GM20000 (cell line): ENCODE measurements at regions not wholly inside any gene's neighbourhood (a gene's known extent, or its start where the extent isn't known, plus 50 kb on each side); places are given as distances from the start of the nearest gene placed in this dataset.

Experiments
- DNase-seq: peaks from one replicate; pipeline ENCODE4 v3.0.0; 2012; ENCODE audit warnings: low spot score
- CTCF ChIP-seq: IDR thresholded peaks from 2 replicates; pipeline ENCODE4 v1.5.1; 2012; ENCODE audit warnings: mild to moderate bottlenecking, control low read depth; ENCODE audit errors: extremely low read depth, missing control alignments

- DNase-seq = no peak
- TF ChIP-seq CTCF = no peak
Measured at GRCh38 chr4:58760100-58760499, 1649.9 kb upstream of the IGFBP7 start.

- no peak for DNase-seq
- no peak for TF ChIP-seq CTCF
Measured at GRCh38 chr4:58749206-58749605, 1639.0 kb upstream of the IGFBP7 start.

- no peak for TF ChIP-seq CTCF
- no peak for DNase-seq
Measured at GRCh38 chr4:58740897-58741296, 1630.7 kb upstream of the IGFBP7 start.

- no peak for DNase-seq
- TF ChIP-seq CTCF = no peak
Measured at GRCh38 chr4:58739275-58739674, 1629.1 kb upstream of the IGFBP7 start.

- TF ChIP-seq CTCF = no peak
- no peak for DNase-seq
Measured at GRCh38 chr4:58738375-58738774, 1628.2 kb upstream of the IGFBP7 start.

- no peak for DNase-seq
- no peak for TF ChIP-seq CTCF
Measured at GRCh38 chr4:58734030-58734674, 1624.0 kb upstream of the IGFBP7 start.

GRCh38 chr4:58732973-58733372, 1622.8 kb upstream of the IGFBP7 start:
- no peak for DNase-seq
- no peak for TF ChIP-seq CTCF
